Upper lobe of left lung (tissue), 6 donors: ENCODE measurements at regions not wholly inside any gene's neighbourhood (a gene's known extent, or its start where the extent isn't known, plus 50 kb on each side); places are given as distances from the start of the nearest gene placed in this dataset.

Source experiments
- ATAC-seq, 2 donors: fragments of 200-7000 bp; cut with Tn5 transposase; one replicate each; pipeline ENCODE4 v1.9.1; 2022; ENCODE audit warnings: mild to moderate bottlenecking in 2 of 2, moderate library complexity in 2 of 2; ENCODE audit not compliant: low FRiP score in 2 of 2
- DNase-seq, 2 donors: peaks; one replicate each; pipeline ENCODE4 v3.0.0-alpha.2; 2019 to 2020
- H3K27ac ChIP-seq, 4 donors: fragments of 200-600 bp; sonication (generic); one replicate each; pipeline ENCODE4 v1.5.1; 2016 to 2019
- H3K27me3 ChIP-seq, 4 donors: fragments of 200-600 bp; sonication (generic); one replicate each; pipeline ENCODE4 v1.5.1; 2017 to 2019
- H3K36me3 ChIP-seq, 4 donors: fragments of 200-600 bp; sonication (generic); one replicate each; pipeline ENCODE4 v1.5.1; 2016 to 2019
- H3K4me1 ChIP-seq, 4 donors: fragments of 200-600 bp; sonication (generic); one replicate each; pipeline ENCODE4 v1.5.1; 2018 to 2019
- H3K4me3 ChIP-seq, 4 donors: fragments of 200-600 bp; sonication (generic); one replicate each; pipeline ENCODE4 v1.5.1; 2017 to 2019; ENCODE audit warnings: mild to moderate bottlenecking in 2 of 4, moderate library complexity in 1 of 4
- H3K9me3 ChIP-seq, 4 donors: fragments of 200-600 bp; sonication (generic); one replicate each; pipeline ENCODE4 v1.5.1; 2018 to 2019
- CTCF ChIP-seq, 6 experiments: fragments of 450-650 bp in 4 of 6; fragments of 200-600 bp in 2 of 6; sonication (generic) in 2 of 6; IDR thresholded peaks; one replicate each; pipeline ENCODE4 v1.5.1; 2016 to 2019; ENCODE audit warnings: antibody characterized with exemption in 6 of 6
- EP300 ChIP-seq, 4 donors: sonication (generic); formaldehyde crosslinking; IDR thresholded peaks; one replicate each; pipeline ENCODE4 v1.5.1; 2017; ENCODE audit warnings: antibody characterized with exemption in 4 of 4, control low read depth in 2 of 4
- POLR2A ChIP-seq, 4 donors: fragments of 450-650 bp; IDR thresholded peaks; one replicate each; pipeline ENCODE4 v1.5.1; 2016 to 2017; ENCODE audit warnings: antibody characterized with exemption in 4 of 4, mild to moderate bottlenecking in 2 of 4
- POLR2AphosphoS5 ChIP-seq, 2 donors: sonication (generic); formaldehyde crosslinking; IDR thresholded peaks; one replicate each; pipeline ENCODE4 v1.5.1; 2017; ENCODE audit warnings: antibody characterized with exemption in 2 of 2
- WGBS, 2 donors: methylation state at CpG; one replicate each; pipeline ENCODE4 v1.1.5; 2017 to 2018; 5-methylcytosine and 5-hydroxymethylcytosine counted together
- donor health status: DM: no; HTN: no; CAD: no; lungs with moderate emphysema.
- donor health status: DM: no; HTN: yes; CAD: no; lungs with severe emphysema.

GRCh38 chrX:149097786-149098185 is 407.3 kb downstream of the IDS start:
- TF ChIP-seq POLR2A (IDR thresholded peaks at IDR 0.05) (no peak), EP300 (IDR thresholded peaks at IDR 0.05) (no peak), CTCF (IDR thresholded peaks at IDR 0.05) (no peak), POLR2AphosphoS5 (IDR thresholded peaks at IDR 0.05) (no peak)
- Histone ChIP-seq H3K4me1 (no peaks in the 10 kb centered on the region), H3K36me3 (no peaks in the 10 kb centered on the region), H3K9me3 (no peaks in the 10 kb centered on the region), H3K4me3 (no peak overlapping the region), H3K27me3 (no peaks in the 10 kb centered on the region), H3K27ac (no peak overlapping the region)
- DNase-seq = no peak
- no peak for ATAC-seq

- Histone ChIP-seq H3K27ac (no peak overlapping the region), H3K4me1 (no peaks in the 10 kb centered on the region), H3K4me3 (no peak overlapping the region), H3K9me3 (no peaks in the 10 kb centered on the region), H3K36me3 (no peaks in the 10 kb centered on the region), H3K27me3 (no peaks in the 10 kb centered on the region)
- DNase-seq (no peak), ATAC-seq (no peak)
- WGBS, 2 donors = 63 to 70% methylated on average over 3 of the region's 3 CpGs
- TF ChIP-seq EP300 (IDR thresholded peaks at IDR 0.05) (no peak), POLR2AphosphoS5 (IDR thresholded peaks at IDR 0.05) (no peak), POLR2A (IDR thresholded peaks at IDR 0.05) (no peak), CTCF (IDR thresholded peaks at IDR 0.05) (no peak)
Measured at GRCh38 chrX:149092179-149092578, 412.9 kb downstream of the IDS start.

- no peak overlapping the region for H3K4me3 ChIP-seq
- H3K4me1 ChIP-seq = no peaks in the 10 kb centered on the region
- no peaks in the 10 kb centered on the region for H3K27me3 ChIP-seq
- DNase-seq = no peak
- no peak overlapping the region for H3K27ac ChIP-seq
- no peaks in the 10 kb centered on the region for H3K36me3 ChIP-seq
- ATAC-seq = no peak
- H3K9me3 ChIP-seq = no peaks in the 10 kb centered on the region
- 67 to 84% methylated on average over 3 to 5 of the region's 5 CpGs for WGBS, 2 donors
- no peak for TF ChIP-seq EP300 (IDR thresholded peaks at IDR 0.05)
- TF ChIP-seq CTCF (IDR thresholded peaks at IDR 0.05) = no peak
- no peak for TF ChIP-seq POLR2AphosphoS5 (IDR thresholded peaks at IDR 0.05)
- TF ChIP-seq POLR2A (IDR thresholded peaks at IDR 0.05) = no peak
Measured at GRCh38 chrX:149079805-149080406, 425.2 kb downstream of the IDS start.

GRCh38 chrX:149074398-149074797 is 430.7 kb downstream of the IDS start:
- Histone ChIP-seq H3K27ac (no peak overlapping the region), H3K4me3 (no peak overlapping the region), H3K36me3 (no peaks in the 10 kb centered on the region), H3K4me1 (no peaks in the 10 kb centered on the region), H3K27me3 (no peaks in the 10 kb centered on the region), H3K9me3 (no peaks in the 10 kb centered on the region)
- WGBS, 2 donors = 34% methylated on average over 8 of the region's 8 CpGs; no CpG with 5 or more reads in 1 of the 2 donors
- TF ChIP-seq POLR2AphosphoS5 (IDR thresholded peaks at IDR 0.05) (peak in 1 of 2 donors; percentile 10), POLR2A (IDR thresholded peaks at IDR 0.05) (no peak), CTCF (IDR thresholded peaks at IDR 0.05) (no peak), EP300 (IDR thresholded peaks at IDR 0.05) (no peak)
- peak in 1 of 2 donors; percentile 67 for ATAC-seq
- peak in 1 of 2 donors; percentile 32 for DNase-seq

GRCh38 chrX:149073479-149073878 is 431.6 kb downstream of the IDS start:
- Histone ChIP-seq H3K27ac (no peak overlapping the region), H3K4me1 (no peaks in the 10 kb centered on the region), H3K9me3 (no peaks in the 10 kb centered on the region), H3K27me3 (no peaks in the 10 kb centered on the region), H3K4me3 (no peak overlapping the region), H3K36me3 (no peaks in the 10 kb centered on the region)
- DNase-seq = no peak
- no peak for ATAC-seq
- WGBS, 2 donors = 69 to 93% methylated on average over 3 of the region's 3 CpGs
- TF ChIP-seq EP300 (IDR thresholded peaks at IDR 0.05) (no peak), POLR2A (IDR thresholded peaks at IDR 0.05) (no peak), CTCF (IDR thresholded peaks at IDR 0.05) (no peak), POLR2AphosphoS5 (IDR thresholded peaks at IDR 0.05) (no peak)
